ENCODE measurements at regions not wholly inside any gene's neighbourhood (a gene's known extent, or its start where the extent isn't known, plus 50 kb on each side); places are given as distances from the start of the nearest gene placed in this dataset.

DNA sequence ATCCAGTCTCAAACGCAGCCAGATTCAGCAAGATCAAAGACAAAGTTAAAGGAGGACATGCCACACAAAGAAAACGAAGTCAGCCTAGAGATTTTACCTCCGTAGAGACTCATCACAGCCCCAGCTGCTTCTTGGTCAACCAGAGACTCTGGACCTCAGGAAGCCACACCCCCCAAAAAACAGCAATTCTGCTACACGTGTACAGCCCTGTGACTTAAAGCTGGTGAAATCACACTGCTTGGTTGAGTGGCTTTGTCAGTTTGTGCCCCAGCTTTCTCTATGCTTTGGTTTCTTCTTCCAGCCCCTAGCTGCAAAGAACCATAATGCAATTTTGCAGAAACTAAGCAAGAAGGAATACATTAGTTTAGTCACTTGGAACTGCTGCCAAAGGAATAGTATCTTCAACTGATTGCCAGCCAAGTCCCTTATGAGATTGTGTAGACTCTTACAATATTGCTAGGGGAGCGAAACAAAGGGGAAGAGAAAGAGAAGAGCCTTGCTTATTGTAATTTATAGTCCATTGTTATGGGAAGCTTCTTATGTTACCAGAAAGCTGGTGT lies 158.8 kb upstream of the ZNF462 start:
- no peak for TF ChIP-seq EZH2phosphoT487 (IDR thresholded peaks at IDR 0.05; ENCODE audit: low read length)
- no peaks in the 10 kb centered on the region for H3K79me2 ChIP-seq (ENCODE audit: low read length)
- no peak for DNase-seq
- H3K36me3 ChIP-seq (replicated peaks; ENCODE audit: insufficient read depth, low read length): no peaks in the 10 kb centered on the region
- H3K27me3 ChIP-seq (replicated peaks; ENCODE audit: insufficient read depth, low read length): no peaks in the 10 kb centered on the region
- no peak overlapping the region for H3K9ac ChIP-seq (ENCODE audit: low read length)
- H3K9me3 ChIP-seq (replicated peaks; ENCODE audit: insufficient read depth, low read length): no peaks in the 10 kb centered on the region
- no peak overlapping the region for H2AFZ ChIP-seq (ENCODE audit: low read length)
- H3K9me2 ChIP-seq (replicated peaks; ENCODE audit: insufficient read depth, low read length): no peaks in the 10 kb centered on the region
- no peak overlapping the region for H3K27ac ChIP-seq (ENCODE audit: low read length)
- H4K20me1 ChIP-seq (ENCODE audit: insufficient read depth, low read length): no peaks in the 10 kb centered on the region
- no peak overlapping the region for H3K4me2 ChIP-seq (ENCODE audit: low read depth, low read length)
- no peaks in the 10 kb centered on the region for H3F3A ChIP-seq (ENCODE audit: insufficient read depth, low read length)
- no peak overlapping the region for H3K4me3 ChIP-seq (ENCODE audit: low read length)
- no peaks in the 10 kb centered on the region for H3K4me1 ChIP-seq (ENCODE audit: low read length)

DNA sequence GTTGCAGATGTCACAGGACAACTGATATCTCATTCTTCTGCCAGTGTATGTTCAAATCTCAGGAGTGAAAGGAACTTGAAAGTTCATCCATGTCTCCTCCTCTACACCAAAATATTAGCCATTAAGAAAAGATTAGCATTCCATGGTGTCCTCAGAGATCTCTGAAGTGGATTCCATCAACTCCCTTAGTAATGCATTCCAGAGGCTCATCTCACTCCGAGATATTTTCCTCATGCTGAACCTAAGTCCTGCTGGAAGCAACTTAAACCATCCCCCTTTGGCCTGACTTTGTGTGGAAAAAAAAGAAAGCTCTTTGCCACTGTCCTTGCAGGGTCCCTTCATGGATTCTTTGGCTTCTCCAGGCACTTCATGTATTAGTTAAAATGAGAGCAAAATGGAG lies 155.7 kb upstream of the ZNF462 start:
- no peak overlapping the region for H2AFZ ChIP-seq (ENCODE audit: low read length)
- no peaks in the 10 kb centered on the region for H3K36me3 ChIP-seq (replicated peaks; ENCODE audit: insufficient read depth, low read length)
- H3K9ac ChIP-seq (ENCODE audit: low read length): no peak overlapping the region
- no peak overlapping the region for H3K4me2 ChIP-seq (ENCODE audit: low read depth, low read length)
- H3K4me3 ChIP-seq (ENCODE audit: low read length): no peak overlapping the region
- H3K4me1 ChIP-seq (ENCODE audit: low read length): no peaks in the 10 kb centered on the region
- H3K27me3 ChIP-seq (replicated peaks; ENCODE audit: insufficient read depth, low read length): no peaks in the 10 kb centered on the region
- H3K9me3 ChIP-seq (replicated peaks; ENCODE audit: insufficient read depth, low read length): no peaks in the 10 kb centered on the region
- H3K27ac ChIP-seq (ENCODE audit: low read length): no peak overlapping the region
- TF ChIP-seq EZH2 (optimal IDR thresholded peaks at IDR 0.05; ENCODE audit: low read depth, low read length) (no peak), CTCF (IDR thresholded peaks at IDR 0.05; ENCODE audit: low read length) (no peak), EZH2phosphoT487 (IDR thresholded peaks at IDR 0.05; ENCODE audit: low read length) (no peak)
- H3K79me2 ChIP-seq (ENCODE audit: low read length): no peaks in the 10 kb centered on the region
- DNase-seq: no peak
- no peaks in the 10 kb centered on the region for H3F3A ChIP-seq (ENCODE audit: insufficient read depth, low read length)
- H3K9me2 ChIP-seq (replicated peaks; ENCODE audit: insufficient read depth, low read length): no peaks in the 10 kb centered on the region
- H4K20me1 ChIP-seq (ENCODE audit: insufficient read depth, low read length): no peaks in the 10 kb centered on the region

DNA sequence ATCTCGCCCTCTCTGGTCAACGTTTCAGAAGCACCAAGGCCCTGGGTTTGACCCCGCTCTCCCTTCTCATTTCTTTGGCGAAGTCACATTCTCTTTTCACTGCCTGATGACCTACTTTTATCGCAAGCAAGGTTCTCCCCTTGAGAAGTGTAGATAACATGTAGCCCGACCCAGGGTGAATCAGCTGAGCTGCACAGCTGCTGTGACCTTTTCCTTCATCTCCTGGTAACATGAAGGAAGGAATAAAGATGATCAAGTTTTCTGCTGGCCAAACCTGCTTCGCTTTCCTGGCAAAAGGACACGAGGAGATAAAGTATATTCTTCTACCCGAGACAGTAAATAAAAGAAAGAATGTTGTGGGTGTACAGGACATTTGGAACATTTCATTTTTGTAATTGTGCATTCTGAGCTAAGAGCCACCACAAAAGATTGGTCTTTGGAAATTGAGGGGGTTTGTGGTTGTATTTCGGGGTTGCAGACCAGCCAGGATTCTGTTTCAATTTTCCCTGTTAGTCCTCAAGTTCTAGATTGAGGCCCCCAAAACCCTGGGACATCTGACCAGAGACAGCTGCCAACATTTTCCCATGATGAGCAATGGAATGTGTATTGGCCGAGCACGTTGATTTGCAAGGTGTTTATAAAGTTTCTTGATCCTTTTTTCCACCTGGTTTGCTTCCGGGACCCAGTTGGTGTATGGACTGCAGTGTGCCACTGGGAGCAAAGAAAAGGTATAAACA lies 155.1 kb upstream of the ZNF462 start:
- Histone ChIP-seq H4K20me1 (ENCODE audit: insufficient read depth, low read length) (no peaks in the 10 kb centered on the region), H3K79me2 (ENCODE audit: low read length) (no peaks in the 10 kb centered on the region), H3K27me3 (replicated peaks; ENCODE audit: insufficient read depth, low read length) (no peaks in the 10 kb centered on the region), H3K4me1 (ENCODE audit: low read length) (no peaks in the 10 kb centered on the region), H3K4me3 (ENCODE audit: low read length) (no peak overlapping the region), H3K4me2 (ENCODE audit: low read depth, low read length) (no peak overlapping the region), H3K9me2 (replicated peaks; ENCODE audit: insufficient read depth, low read length) (no peaks in the 10 kb centered on the region), H3K36me3 (replicated peaks; ENCODE audit: insufficient read depth, low read length) (no peaks in the 10 kb centered on the region), H3K9ac (ENCODE audit: low read length) (no peak overlapping the region), H3F3A (ENCODE audit: insufficient read depth, low read length) (no peaks in the 10 kb centered on the region), H2AFZ (ENCODE audit: low read length) (no peak overlapping the region), H3K9me3 (replicated peaks; ENCODE audit: insufficient read depth, low read length) (no peaks in the 10 kb centered on the region), H3K27ac (ENCODE audit: low read length) (no peak overlapping the region)
- DNase-seq: no peak
- no peak for TF ChIP-seq EZH2phosphoT487 (IDR thresholded peaks at IDR 0.05; ENCODE audit: low read length)
- no peak for TF ChIP-seq CTCF (IDR thresholded peaks at IDR 0.05; ENCODE audit: low read length)
- TF ChIP-seq EZH2 (optimal IDR thresholded peaks at IDR 0.05; ENCODE audit: low read depth, low read length): no peak

All from MM.1S (cell line).